ENCODE measurements at regions not wholly inside any gene's neighbourhood (a gene's known extent, or its start where the extent isn't known, plus 50 kb on each side); places are given as distances from the start of the nearest gene placed in this dataset.

DNA sequence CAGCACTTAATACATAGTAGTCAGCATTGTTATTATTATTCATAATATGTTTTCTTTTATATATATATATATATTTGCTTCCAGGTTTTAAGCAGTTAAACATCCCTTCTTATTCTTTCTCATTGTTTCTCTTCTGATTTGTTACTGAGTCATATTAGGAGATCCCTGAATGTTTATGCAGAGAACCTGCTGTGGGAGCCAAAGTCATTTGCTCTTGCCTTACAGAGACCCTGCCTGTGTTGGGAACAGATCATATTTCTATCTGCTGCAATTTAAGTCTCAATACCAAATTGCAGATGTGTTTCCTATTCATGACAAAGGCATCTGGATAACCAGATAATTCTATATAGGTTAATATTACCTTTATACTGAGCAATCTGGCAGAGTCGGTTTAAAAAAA is 323.0 kb upstream of the UMPS start:
- no peak for TF ChIP-seq CTCF (IDR thresholded peaks at IDR 0.05)
- TF ChIP-seq POLR2A (IDR thresholded peaks at IDR 0.05) = no peak
- no peak for TF ChIP-seq POLR2AphosphoS5 (IDR thresholded peaks at IDR 0.05)
